Calu3 (cell line): ENCODE measurements at regions not wholly inside any gene's neighbourhood (a gene's known extent, or its start where the extent isn't known, plus 50 kb on each side); places are given as distances from the start of the nearest gene placed in this dataset.
A peak's percentile ranks its signal among the peaks of the same experiment; 100 is the strongest.
"Not testable (repeated sequence)": the region's sequence is repeated elsewhere in the genome, so short reads cannot be mapped to it uniquely, and the experiment has no call there.

Experiments used
- BruUV-seq: library from RNA; stranded (reverse); fragments of 400-500 nt; replicated peaks from 2 replicates; lab custom pipeline; 2021; lab: Mats Ljungman, UMichigan
- CTCF ChIA-PET: fragments of 300-600 bp; sonication (Branson Sonifier 250); formaldehyde crosslinking; loops from one replicate; lab custom pipeline; 2022; ENCODE audit warnings: antibody characterized with exemption; lab: Charles Lee
- DNase-seq: peaks from one replicate; pipeline ENCODE4 v3.0.0; 2022
- H3K27ac Mint-ChIP-seq: one replicate; pipeline ENCODE4 v1.8.0; 2022; ENCODE audit warnings: mixed read lengths; ENCODE audit not compliant: unreplicated experiment
- H3K27me3 Mint-ChIP-seq: one replicate; pipeline ENCODE4 v1.8.0; 2022; ENCODE audit warnings: mixed read lengths; ENCODE audit not compliant: unreplicated experiment
- H3K36me3 Mint-ChIP-seq: one replicate; pipeline ENCODE4 v1.8.0; 2022; ENCODE audit warnings: mild to moderate bottlenecking, moderate library complexity, mixed read lengths; ENCODE audit not compliant: insufficient read depth, unreplicated experiment
- H3K4me1 Mint-ChIP-seq: one replicate; pipeline ENCODE4 v1.8.0; 2022; ENCODE audit warnings: mild to moderate bottlenecking, low read depth, mixed read lengths; ENCODE audit not compliant: unreplicated experiment
- H3K4me3 Mint-ChIP-seq: one replicate; pipeline ENCODE4 v1.8.0; 2022; ENCODE audit warnings: mild to moderate bottlenecking, low read depth, moderate library complexity, mixed read lengths; ENCODE audit not compliant: unreplicated experiment
- H3K9me3 Mint-ChIP-seq: one replicate; pipeline ENCODE4 v1.8.0; 2022; ENCODE audit warnings: low read depth, mixed read lengths; ENCODE audit not compliant: unreplicated experiment
- intact Hi-C: fragments of 100-400 bp; cut with micrococcal nuclease; formaldehyde crosslinking; loops from one replicate; pipeline ENCODE4 v1.10.0; 2022; ENCODE audit not compliant: unreplicated experiment
- TF ChIP-seq, protein P1 (sequence below): fragments of 200-600 bp; IDR thresholded peaks from one replicate; pipeline ENCODE4 v1.8.0; 2022; ENCODE audit warnings: antibody characterized with exemption; ENCODE audit not compliant: unreplicated experiment

DNA sequence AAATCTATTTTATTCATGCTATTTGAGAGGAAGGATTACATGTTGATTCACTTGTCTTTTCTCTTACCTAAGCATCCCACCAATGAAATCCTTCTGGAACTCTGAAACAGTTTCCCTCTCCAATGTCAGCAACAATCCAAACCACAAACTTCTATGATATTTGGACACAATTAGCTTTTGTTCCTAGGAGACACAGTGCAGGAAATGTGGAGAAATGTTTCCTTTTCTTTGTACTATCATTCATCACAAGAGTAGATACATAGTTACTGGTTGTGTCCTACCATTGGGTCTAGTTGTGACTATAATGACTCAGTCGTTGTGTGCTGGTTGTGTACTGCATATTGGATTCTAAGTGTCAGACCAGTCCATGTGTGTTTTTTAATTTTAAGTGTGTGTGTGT, 156.8 kb upstream of the MAGI2 start:
- CTCF ChIA-PET: no interaction called here
- intact Hi-C loops: no loop called here
- Mint-ChIP-seq H3K27ac (peak overlapping the region; percentile 9), H3K36me3 (no peaks in the 10 kb centered on the region), H3K27me3 (no peaks in the 10 kb centered on the region), H3K4me1 (peaks cover 9% of the 10 kb centered on the region), H3K9me3 (no peaks in the 10 kb centered on the region), H3K4me3 (no peak overlapping the region)
- BruUV-seq: no TSS peak
- DNase-seq: no peak
- TF ChIP-seq, protein P1, sequence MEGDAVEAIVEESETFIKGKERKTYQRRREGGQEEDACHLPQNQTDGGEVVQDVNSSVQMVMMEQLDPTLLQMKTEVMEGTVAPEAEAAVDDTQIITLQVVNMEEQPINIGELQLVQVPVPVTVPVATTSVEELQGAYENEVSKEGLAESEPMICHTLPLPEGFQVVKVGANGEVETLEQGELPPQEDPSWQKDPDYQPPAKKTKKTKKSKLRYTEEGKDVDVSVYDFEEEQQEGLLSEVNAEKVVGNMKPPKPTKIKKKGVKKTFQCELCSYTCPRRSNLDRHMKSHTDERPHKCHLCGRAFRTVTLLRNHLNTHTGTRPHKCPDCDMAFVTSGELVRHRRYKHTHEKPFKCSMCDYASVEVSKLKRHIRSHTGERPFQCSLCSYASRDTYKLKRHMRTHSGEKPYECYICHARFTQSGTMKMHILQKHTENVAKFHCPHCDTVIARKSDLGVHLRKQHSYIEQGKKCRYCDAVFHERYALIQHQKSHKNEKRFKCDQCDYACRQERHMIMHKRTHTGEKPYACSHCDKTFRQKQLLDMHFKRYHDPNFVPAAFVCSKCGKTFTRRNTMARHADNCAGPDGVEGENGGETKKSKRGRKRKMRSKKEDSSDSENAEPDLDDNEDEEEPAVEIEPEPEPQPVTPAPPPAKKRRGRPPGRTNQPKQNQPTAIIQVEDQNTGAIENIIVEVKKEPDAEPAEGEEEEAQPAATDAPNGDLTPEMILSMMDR: no peak

DNA sequence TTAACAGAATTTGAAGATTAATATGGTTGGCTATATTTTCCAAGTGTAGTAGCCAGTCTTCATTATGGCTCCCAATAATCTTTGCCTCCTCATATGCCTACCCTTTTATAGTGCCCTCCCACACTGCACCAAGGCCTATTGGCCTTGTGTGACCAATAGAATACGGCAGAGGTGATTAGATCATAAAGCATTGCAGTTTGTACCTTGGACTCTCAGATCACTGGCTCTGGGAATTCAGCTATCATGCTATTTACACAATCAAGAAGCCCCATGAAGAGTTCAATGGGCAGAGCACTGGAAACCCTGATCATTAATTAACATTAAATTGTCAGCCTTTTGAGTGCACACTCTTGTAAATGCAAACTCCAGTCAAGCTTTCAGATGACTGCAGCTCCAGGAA, 154.5 kb upstream of the MAGI2 start:
- no peak for DNase-seq
- CTCF ChIA-PET: no interaction called here
- TF ChIP-seq, protein P1: no peak
- Mint-ChIP-seq H3K4me3 (no peak overlapping the region), H3K9me3 (no peaks in the 10 kb centered on the region), H3K4me1 (peaks cover 9% of the 10 kb centered on the region), H3K27ac (no peak overlapping the region), H3K27me3 (no peaks in the 10 kb centered on the region), H3K36me3 (no peaks in the 10 kb centered on the region)
- no TSS peak for BruUV-seq
- intact Hi-C loops: no loop called here

DNA sequence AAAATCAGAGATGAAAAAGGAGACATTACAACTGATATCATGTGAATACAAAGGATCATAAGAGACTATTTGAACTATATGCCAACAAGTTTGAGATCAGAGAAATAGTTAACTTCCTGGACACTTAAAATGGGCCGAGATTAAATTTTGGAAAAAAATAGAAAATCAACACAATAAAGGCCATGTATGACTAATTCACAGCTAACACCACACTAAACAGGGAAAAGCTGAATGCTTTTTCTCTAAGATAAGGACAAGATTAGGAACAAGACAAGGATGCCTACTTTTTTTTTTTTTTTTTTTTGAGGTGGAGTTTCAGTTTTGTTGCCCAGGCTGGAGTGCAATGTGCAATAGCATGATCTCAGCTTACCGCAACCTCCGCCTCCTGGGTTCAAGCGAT, 151.4 kb upstream of the MAGI2 start:
- TF ChIP-seq, protein P1: no peak
- BruUV-seq: no TSS peak
- Mint-ChIP-seq H3K4me3 (no peak overlapping the region), H3K27ac (no peak overlapping the region), H3K27me3 (no peaks in the 10 kb centered on the region), H3K9me3 (no peaks in the 10 kb centered on the region), H3K4me1 (no peaks in the 10 kb centered on the region), H3K36me3 (no peaks in the 10 kb centered on the region)
- intact Hi-C loops: no loop called here
- CTCF ChIA-PET: no interaction called here
- DNase-seq: no peak

DNA sequence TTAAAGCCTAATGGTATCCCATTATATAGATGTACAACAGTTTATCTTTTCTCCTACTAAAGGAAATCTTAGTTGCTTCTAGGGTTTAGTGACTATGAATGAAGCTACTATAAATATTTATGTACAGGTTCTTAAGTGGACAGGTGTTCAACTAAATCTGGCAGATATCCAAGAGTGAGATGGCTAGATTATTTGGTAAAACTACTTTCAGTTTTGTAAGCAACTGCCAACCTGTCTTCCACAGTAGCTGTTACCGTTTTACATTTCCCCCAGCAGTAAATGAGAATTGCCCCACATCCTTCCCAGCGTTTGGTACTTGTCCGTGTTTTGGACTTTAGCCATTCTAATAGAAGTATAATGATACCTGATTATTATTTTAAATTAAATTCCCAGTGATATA, 144.9 kb upstream of the MAGI2 start:
- intact Hi-C loops: no loop called here
- H3K27ac Mint-ChIP-seq: no peak overlapping the region
- no peaks in the 10 kb centered on the region for H3K36me3 Mint-ChIP-seq
- CTCF ChIA-PET: no interaction called here
- TF ChIP-seq, protein P1: no peak
- H3K9me3 Mint-ChIP-seq: no peaks in the 10 kb centered on the region
- no TSS peak for BruUV-seq
- DNase-seq: no peak
- H3K4me1 Mint-ChIP-seq: no peaks in the 10 kb centered on the region
- no peak overlapping the region for H3K4me3 Mint-ChIP-seq
- H3K27me3 Mint-ChIP-seq: no peaks in the 10 kb centered on the region

DNA sequence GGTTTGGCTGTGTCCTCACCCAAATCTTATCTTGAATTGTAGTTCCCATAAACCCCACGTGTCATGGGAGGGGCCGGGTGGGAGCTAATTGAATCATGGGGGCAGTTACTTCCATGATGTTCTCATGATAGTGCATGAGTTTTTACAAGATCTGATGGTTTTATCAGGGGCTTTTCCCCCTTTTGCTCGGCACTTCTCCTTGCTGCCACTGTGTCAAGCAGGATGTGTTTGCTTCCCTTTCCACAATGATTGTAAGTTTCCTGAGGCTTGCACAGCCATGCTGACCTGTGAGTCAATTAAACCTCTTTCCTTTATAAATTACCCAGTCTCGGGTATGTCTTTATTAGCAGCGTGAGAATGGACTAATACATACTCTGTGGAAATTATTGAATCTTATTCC, 141.2 kb upstream of the MAGI2 start:
- H3K27me3 Mint-ChIP-seq, H3K4me1 Mint-ChIP-seq, CTCF ChIA-PET, H3K9me3 Mint-ChIP-seq, H3K4me3 Mint-ChIP-seq, H3K36me3 Mint-ChIP-seq, H3K27ac Mint-ChIP-seq, intact Hi-C loops, DNase-seq, BruUV-seq: not testable (repeated sequence)
